UCSD-AML1 (cell line): ENCODE measurements at regions not wholly inside any gene's neighbourhood (a gene's known extent, or its start where the extent isn't known, plus 50 kb on each side); places are given as distances from the start of the nearest gene placed in this dataset.
"Not testable (repeated sequence)": the region's sequence is repeated elsewhere in the genome, so short reads cannot be mapped to it uniquely, and the experiment has no call there.

Experiments used
- DNase-seq: peaks from one replicate; lab custom pipeline; 2025; ENCODE audit not compliant: unreplicated experiment; lab: John Stamatoyannopoulos, UW

DNA sequence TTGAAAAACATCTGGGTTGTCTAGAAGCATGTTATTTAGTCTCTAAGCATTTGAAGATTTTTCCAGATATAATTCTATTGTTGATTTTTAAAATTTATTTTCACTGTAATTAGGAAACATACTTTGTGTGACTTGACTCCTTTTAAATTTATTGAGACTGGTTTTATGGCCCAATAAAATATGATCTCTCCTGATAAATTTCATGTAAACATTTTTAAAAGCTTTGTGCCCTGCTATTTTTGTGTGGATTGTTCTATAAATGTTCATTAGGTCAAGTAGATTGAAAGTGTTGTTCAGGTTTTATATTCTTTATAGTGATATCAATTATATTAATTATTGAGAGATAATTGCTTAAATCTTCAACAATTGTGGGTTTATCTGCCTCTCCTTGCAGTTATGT, 105.4 kb downstream of the RFX6 start:
- no peak for DNase-seq

- DNase-seq: no peak
Measured at GRCh38 chr6:116983375-116983774, 106.3 kb downstream of the RFX6 start.

- no peak for DNase-seq
Measured at GRCh38 chr6:116986819-116987218, 109.8 kb downstream of the RFX6 start.

DNA sequence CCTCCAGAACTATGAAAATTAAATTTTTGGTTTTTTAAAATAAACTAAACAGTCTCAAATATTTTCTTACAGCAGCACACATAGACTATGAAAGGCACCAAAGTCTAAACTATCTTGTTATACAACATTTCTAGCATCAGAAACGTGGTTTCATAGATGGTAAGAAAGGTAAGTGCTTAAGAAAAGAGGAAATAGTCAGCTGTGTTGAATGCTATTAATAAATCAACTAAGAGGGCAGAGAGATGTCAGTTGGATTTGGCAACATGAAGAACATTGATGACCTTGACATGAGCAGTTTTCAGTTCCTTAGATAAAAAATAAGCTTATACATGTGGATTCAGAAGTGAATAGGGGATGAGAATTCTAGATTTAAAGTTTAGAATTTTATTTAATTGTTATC, 113.6 kb downstream of the RFX6 start:
- DNase-seq: no peak

- no peak for DNase-seq
Measured at GRCh38 chr6:116992546-116992945, 115.5 kb downstream of the RFX6 start.

GRCh38 chr6:116994447-116994846, 117.4 kb downstream of the RFX6 start:
- no peak for DNase-seq

DNA sequence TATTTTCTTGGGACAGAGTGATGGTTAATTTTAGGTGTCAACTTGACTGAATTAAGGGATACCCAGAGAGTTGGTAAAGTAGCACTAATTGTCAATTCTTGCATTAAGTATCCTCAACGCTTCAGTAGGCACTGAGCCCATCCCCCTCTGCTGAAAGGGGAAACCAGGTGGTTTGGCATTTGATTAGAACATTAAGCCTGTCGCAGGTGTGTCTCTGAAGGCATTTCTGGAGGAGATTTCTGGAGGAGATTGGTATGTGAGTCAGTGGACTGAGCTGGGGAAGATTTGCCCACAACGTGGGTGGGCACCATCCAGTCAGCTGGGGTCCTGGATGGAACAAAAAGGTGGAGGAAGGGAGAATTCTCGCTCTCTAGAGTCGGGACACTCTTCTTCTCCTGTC, 119.8 kb downstream of the RFX6 start:
- DNase-seq: no peak

DNA sequence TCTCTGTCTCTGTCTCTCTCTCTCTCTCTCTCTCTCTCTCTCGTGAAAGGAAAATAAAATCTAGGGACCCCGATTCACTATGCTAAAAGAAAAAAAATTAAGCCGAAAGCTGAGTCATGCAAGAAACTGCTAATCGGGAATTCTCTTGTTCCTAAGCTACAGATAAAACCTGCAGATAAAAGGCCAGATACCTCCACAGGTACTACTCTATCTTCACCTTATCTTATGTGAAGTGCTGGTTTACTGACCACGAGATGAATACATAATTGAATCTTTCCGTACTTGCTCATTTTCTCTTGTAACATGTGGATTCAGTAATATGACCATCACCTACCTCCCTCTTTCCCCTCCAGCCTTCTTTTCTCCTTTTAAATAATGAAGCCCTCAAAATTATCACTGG, 120.5 kb downstream of the RFX6 start:
- DNase-seq: no peak

DNA sequence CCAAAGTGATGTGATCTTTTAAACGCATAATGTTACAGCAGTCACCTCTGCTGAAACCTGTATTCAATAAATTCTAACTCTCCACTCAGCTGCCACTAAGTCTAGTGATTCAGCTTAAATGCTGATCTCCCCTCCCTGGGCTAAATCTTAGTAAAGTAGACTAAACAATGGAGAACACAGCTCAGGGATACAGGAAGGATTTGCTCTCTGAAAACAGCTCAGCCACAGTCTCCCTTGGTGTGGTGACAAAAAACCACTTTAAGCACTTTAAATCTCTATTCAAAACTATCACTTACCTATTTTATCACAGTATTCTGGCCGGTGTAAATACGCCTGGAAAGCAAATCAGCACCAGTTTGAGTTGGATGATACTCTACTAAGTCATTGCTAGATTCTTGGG, 130.6 kb downstream of the RFX6 start:
- no peak for DNase-seq

- DNase-seq: no peak
Measured at GRCh38 chr6:117008618-117009017, 131.6 kb downstream of the RFX6 start.

- not testable (repeated sequence) for DNase-seq
Measured at GRCh38 chr6:117014641-117015473, 137.8 kb downstream of the RFX6 start.

DNA sequence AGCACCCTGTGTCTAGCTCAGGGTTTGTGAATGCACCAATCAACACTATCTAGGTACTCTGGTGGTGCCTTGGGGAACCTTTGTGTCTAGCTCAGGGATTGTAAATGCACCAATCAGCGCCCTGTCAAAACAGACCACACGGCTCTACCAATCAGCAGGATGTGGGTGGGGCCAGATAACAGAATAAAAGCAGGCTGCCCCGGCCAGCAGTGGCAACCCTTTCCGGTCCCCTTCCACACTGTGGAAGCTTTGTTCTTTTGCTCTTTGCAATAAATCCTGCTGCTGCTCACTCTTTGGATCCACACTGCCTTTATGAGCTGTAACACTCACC, 138.4 kb downstream of the RFX6 start:
- not testable (repeated sequence) for DNase-seq

DNA sequence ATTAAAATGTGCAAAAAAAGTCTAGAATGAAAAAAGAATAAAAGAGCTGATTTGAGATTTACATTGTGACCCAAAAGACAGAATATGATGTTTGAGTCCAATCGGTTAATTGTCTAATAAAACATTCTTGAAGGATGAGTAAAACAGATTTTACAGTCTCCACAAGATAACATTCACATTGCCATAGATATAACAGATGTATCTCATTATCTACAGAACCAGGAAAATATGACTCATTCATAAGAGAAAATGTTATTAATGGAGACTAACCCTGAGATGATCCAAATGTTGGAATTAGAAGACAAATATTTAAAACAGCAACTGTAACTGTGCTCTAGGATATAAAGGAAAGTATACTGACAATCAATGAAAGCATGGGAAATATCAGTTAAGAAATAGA, 141.7 kb downstream of the RFX6 start:
- no peak for DNase-seq

- no peak for DNase-seq
Measured at GRCh38 chr6:117022774-117023173, 145.7 kb downstream of the RFX6 start.

- DNase-seq: peak; percentile 7
Measured at GRCh38 chr6:117025310-117025709, 148.3 kb downstream of the RFX6 start.

DNA sequence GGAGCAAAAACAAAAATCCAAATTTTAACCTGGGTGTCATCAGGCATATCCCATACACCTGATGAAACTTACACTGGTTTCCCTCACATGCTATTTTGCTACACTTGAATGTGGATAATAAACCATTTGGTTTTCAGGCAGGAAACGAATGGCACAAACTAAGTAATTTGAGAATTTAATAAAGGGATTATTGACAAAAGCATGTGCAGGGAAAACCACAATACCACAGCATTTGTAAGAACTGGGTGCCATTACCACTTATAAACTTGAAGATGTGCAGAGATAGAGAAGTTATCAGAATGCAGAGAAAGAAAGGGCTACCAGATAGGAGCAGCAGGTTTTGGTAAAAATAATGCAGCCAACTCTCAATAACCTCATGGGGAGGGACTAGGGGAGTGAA, 151.2 kb downstream of the RFX6 start:
- no peak for DNase-seq

DNA sequence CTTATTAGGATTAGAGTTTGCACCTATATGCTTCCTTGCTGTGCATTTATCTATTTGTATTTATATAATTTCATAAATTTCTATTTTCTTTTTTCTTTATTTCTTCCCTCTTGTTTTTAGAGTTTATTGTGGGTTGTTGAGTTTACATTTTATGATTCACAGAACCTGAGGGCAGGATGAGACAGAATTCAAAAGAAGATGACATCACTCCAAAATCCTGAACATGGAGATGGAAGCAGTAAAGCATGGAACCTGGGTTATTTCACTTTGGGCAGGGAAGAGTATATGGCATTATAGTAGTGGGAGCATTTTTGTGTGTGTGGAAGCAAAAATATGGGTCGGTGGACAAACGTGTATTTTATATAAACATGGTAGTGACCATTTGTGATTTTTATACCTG, 157.5 kb downstream of the RFX6 start:
- no peak for DNase-seq

- DNase-seq: no peak
Measured at GRCh38 chr6:117034971-117035370, 157.9 kb downstream of the RFX6 start.

- no peak for DNase-seq
Measured at GRCh38 chr6:117050301-117050700, 173.3 kb downstream of the RFX6 start.

DNA sequence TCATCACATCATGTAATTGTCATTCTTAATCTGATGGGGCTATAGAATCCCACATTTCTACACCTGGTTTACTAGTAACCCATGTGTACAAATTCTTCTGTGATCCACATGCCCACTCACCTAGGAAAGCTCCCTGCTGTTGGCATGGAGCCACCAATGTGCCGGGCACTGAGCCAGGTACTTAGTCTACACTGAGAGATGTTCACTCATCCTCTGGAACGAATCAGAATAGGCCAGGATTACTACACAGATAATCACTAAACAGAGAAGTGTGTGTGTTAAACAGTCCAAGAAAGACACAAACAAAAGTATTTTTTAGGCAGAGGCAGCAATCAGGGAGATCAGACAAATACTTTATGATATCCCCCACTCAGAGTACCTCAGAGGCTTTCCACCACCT, 193.2 kb upstream of the VGLL2 start:
- DNase-seq: no peak

- DNase-seq: no peak
Measured at GRCh38 chr6:117072781-117073180, 192.6 kb upstream of the VGLL2 start.

GRCh38 chr6:117074672-117075071, 190.7 kb upstream of the VGLL2 start:
- DNase-seq: no peak

DNA sequence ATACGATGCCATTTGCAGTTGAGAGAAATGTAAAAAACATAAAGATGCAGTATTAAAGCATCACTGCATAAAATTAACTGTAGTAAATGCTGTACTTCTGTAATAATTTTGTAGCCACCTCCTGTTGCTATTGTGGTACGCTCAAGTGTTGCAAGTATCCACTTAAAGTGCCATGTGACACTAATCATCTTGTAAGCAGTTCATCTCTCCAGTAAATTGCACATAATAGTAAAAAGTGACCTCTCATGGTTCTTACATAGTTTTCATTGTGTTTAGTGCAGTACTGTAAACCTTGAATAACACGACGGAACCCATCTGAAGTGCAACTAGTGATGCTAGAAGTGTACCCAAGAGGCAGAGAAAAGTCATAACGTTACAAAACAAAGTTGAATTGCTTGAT, 190.1 kb upstream of the VGLL2 start:
- DNase-seq: no peak
